Left renal pelvis (tissue), 4 donors: ENCODE measurements at regions not wholly inside any gene's neighbourhood (a gene's known extent, or its start where the extent isn't known, plus 50 kb on each side); places are given as distances from the start of the nearest gene placed in this dataset.
"Not testable (repeated sequence)": the region's sequence is repeated elsewhere in the genome, so short reads cannot be mapped to it uniquely, and the experiment has no call there.

Experiments
- DNase-seq, 4 donors: peaks; one replicate each; pipeline ENCODE4 v3.0.0-alpha.2; 2013; ENCODE audit warnings: low read depth in 4 of 4, low spot score in 3 of 4

GRCh38 chr1:14245954-14246353 is 352.5 kb upstream of the KAZN start:
- no peak for DNase-seq

- DNase-seq, result no peak
Observed at GRCh38 chr1:14246471-14246870, 352.0 kb upstream of the KAZN start.

DNA sequence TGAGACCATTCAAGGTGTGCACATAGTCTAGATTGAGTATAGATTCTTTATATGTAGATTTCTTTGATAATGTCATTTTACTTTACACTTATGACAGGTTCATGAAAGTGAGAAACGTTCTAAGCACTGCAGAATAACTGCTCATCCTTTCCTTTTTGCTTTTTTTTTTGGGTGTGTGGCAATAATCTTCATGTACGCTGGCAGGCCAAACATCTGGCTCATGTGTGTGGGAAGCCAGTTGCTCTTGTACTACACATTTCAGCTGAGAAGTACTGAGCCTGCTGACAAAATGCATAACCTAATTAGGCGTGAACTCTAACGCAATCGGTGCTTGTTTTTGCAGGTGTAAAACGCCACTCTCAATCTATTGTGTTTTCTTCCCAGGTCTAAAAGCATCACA is 350.8 kb upstream of the KAZN start:
- no peak for DNase-seq

GRCh38 chr1:14251871-14252270 is 346.6 kb upstream of the KAZN start:
- no peak for DNase-seq

GRCh38 chr1:14253676-14254075 is 344.8 kb upstream of the KAZN start:
- DNase-seq, result no peak

GRCh38 chr1:14254251-14254650 is 344.2 kb upstream of the KAZN start:
- no peak for DNase-seq

- no peak for DNase-seq
Observed at GRCh38 chr1:14255233-14255632, 343.3 kb upstream of the KAZN start.

- no peak for DNase-seq
Observed at GRCh38 chr1:14255711-14256110, 342.8 kb upstream of the KAZN start.

DNA sequence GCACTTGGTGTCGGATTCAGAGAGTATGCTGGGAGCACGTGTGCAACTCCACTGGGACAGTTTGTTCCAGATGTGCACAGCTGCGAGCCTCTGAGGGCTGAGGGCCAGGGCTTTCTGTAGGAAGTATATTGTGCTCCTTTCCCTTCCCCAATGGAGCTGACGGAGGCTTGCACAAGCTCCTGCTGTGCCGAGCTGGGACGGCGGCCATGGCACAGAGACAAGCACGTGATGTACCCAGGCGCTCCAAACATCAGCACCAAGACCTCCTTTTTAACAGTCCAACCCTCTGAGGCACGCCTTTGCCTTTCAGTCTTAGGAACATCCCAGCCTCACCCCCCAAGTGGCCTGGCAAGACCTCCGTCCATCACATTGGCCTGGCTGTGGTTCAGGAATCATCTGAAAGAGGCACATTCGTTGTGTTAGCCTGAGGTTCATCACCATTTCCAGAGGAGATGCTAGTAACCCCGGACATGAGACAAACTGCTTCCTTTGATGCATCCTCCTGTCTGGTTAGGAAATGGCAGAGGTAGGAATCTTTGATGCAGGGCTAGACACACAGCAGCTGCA is 339.2 kb upstream of the KAZN start:
- DNase-seq, result no peak

DNA sequence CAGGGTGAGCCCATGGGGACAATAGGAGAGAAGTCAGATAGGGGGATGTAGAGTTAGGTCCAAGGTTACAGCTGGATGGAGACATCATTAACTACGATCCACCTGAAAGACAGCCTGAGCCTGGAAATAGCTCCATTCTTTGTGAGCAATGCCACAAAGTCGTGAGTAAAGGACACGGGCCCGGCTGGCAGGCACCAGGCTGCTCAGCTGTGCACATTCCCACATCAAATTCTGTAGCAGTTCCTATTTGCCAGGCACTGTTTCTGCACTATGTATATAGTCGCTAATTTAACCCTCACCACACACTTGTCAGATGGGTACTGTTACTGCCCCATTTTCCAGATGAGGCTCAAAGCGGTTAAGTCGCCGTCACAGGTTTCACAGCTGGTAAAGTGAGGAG is 338.0 kb upstream of the KAZN start:
- DNase-seq, result no peak

- DNase-seq, result no peak
Observed at GRCh38 chr1:14261395-14261794, 337.1 kb upstream of the KAZN start.

GRCh38 chr1:14262637-14263036 is 335.8 kb upstream of the KAZN start:
- peak in 1 of 4 donors; percentile 47 for DNase-seq

DNA sequence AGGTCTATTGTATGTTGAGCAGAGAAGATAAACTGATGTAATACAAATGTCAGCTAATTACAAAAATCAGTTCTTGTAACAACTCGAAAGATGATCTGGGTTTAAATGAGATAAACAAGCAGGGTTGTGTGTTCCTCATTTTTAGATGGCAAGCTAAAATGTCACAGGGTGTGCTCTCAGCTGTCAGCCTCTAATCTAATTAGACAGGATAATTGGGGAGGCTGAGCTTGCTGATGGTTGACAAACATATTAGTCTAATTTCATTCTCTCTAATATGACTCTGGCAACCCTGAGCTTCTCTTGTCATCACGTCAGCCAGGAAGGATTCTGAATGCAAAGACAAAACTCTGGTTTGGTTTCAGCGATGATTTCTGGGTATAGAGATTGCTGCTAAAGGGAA is 335.3 kb upstream of the KAZN start:
- DNase-seq, result no peak

DNA sequence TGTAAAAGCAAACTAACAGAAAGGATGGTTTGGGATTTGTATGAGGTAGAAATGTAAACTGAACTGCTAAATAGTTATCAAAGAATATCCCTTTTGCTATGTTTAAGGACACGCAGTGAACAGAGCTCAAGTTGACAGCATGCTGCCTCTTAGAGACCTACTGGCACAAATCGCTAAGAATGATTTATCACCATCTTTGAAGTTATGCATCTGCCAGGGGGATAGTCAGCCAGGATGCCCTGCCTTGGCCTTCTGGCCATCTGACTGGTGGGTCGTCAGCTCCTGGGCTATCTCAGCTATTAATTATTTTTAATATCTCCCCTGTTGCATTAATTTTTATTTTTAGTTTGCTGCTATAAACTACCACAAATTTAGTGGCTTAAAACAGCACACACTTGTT is 334.8 kb upstream of the KAZN start:
- no peak for DNase-seq

GRCh38 chr1:14265495-14265894 is 333.0 kb upstream of the KAZN start:
- no peak for DNase-seq

- no peak for DNase-seq
Observed at GRCh38 chr1:14267991-14268390, 330.5 kb upstream of the KAZN start.

DNA sequence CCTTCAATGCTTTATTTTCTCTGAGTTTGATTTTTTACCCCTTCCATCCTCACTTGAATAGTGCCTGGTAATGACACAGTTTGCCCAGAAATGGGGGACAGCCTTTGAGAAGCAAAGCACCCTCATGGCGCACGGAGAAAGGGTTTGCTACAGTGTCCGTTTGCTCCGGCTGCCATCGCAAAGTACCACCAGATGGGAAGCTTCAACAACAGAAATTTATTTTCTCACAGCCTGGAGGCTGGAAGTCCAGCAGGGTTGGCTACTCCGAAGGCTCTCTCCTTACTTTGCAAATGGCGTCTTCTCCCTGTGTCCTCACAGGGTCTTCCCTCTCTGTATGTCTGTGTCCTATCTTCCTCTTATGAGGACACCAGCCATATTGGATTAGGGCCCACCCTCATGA is 327.7 kb upstream of the KAZN start:
- no peak for DNase-seq

DNA sequence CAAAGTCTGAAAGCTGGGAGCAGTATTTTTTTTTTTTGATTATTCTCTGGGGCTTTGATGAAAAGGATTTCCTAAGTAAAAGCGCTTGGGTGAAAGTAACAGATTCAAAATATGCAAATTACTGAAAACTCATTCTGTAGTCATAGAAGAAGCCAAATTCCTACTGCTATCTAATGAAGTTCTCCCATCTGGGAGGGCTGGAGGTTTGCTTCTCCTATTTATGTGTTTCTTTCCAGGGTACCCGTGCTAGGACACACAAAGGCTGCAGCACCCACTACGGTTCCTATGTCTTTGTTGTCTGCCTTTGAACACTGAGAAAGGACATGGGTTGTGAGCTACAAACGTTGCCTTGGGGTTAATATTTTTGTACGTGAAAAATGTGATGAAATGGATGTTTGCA is 324.7 kb upstream of the KAZN start:
- DNase-seq, result no peak

DNA sequence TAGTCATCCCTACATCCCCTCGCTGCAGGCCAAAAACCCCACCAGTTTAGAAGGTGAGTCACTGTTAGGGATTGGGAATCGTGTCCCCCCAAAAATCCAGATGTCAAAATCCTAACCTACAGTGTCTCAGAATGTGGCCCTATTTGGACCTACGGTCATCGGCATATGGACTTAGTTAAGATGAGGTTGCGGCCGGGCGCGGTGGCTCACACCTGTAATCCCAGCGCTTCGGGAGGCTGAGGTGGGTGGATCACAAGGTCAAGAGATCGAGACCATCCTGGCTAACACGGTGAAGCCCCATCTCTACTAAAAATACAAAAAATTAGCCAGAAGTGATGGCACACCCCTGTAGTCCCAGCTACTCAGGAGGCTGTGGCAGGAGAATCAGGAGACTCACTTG is 318.6 kb upstream of the KAZN start:
- DNase-seq, result not testable (repeated sequence)

DNA sequence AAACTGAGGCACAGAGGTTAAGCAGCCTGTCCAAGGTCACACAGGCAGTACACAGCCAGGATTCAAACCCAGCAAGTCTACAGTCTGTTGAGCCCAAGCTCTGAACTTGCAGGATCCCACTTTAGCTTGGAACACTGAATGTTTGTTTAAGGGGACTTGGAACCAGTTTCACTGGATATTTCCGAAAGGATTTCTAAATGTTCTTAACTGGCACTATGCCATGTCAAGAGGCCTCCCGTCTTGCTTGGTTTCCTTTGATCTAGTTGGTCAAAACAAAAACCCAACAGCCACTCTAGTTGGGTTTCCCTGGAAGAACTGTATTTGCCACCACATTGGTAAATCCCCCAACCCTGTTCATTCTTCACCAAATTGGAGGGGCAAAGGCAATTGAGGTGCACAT is 317.6 kb upstream of the KAZN start:
- no peak for DNase-seq

DNA sequence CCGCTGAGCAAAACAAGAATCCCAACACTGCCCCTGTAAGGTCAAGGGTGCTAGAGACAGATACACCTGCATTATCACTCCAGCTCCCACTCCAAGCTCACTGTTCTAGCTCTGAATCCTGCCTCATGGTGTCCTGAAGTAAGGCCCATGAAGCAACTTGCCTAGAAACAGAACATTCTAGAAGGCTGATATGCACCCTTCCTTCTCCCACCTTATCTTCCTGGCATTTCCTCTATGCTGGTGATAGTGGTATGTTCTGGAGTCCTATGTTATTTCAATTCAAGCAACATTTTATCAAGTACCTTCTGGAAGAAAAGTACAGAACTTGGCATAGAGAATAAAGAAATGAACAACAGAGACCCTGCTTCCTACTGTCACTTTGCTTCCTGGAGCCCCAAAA is 317.1 kb upstream of the KAZN start:
- no peak for DNase-seq

DNA sequence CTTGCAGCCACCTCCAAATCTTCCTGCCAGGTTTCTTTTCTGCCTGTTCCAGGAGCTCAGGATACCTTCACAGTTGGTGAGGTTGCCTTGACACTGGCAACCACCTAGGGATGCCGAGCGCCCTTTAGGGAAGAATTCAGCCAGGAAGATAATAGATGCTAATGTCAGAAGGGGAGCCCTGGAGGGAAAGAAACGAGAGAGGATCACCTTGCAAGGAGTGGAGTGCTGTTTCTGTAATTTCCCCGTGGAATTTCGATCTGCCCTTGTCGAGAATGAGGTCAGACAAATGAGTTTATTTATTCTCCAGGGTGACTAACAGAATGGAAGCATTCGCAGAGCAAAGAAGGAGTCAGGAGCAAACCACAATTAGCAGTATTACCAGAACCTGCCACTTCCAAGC is 315.8 kb upstream of the KAZN start:
- DNase-seq, result no peak

DNA sequence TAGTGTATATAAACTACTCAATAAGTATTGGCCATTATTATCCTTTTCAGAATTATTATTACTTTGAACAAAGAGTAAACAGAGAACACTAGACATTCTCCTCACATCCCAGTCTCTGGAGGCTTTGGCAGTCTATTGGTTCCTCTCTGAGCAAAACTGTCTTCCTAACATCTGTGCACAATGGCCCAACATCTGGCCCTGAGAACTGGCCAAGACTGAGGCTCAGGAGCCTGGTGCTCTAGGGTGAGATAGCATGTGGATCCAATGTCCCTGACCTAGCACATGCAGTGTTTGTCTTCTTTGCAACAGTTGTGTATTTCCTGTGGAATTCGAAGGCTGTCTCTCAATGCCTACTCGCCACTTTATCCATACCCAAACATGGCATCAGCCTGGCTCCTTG is 313.2 kb upstream of the KAZN start:
- DNase-seq, result no peak

- DNase-seq, result not testable (repeated sequence)
Observed at GRCh38 chr1:14291182-14291581, 307.3 kb upstream of the KAZN start.
